EL (cell line): ENCODE measurements at regions not wholly inside any gene's neighbourhood (a gene's known extent, or its start where the extent isn't known, plus 50 kb on each side); places are given as distances from the start of the nearest gene placed in this dataset.

Experiments
- DNase-seq: peaks from one replicate; pipeline ENCODE4 v3.0.0-alpha.2; 2016

DNA sequence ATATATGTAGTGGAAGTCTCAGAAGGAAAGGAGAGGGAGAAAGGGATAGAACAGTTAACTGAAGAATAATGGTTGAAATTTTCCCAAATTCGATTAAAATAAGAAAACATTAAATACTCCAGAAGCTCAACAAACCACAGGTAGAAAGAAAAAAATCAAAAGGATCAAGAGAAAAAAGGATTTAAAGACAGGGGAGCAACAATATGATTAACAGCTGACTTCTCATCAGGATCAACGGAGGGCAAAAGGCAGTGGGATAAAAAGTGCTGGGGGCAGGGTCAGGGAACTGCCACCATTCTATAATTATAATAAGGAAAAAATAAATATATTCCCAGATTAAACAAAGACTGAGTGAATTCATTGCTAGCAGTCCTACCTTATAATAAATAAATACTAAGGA, 55.3 kb downstream of the CDKN2C start:
- no peak for DNase-seq

- DNase-seq: no peak
These were observed 62.9 kb downstream of the CDKN2C start for GRCh38 chr1:51032936-51033335.

DNA sequence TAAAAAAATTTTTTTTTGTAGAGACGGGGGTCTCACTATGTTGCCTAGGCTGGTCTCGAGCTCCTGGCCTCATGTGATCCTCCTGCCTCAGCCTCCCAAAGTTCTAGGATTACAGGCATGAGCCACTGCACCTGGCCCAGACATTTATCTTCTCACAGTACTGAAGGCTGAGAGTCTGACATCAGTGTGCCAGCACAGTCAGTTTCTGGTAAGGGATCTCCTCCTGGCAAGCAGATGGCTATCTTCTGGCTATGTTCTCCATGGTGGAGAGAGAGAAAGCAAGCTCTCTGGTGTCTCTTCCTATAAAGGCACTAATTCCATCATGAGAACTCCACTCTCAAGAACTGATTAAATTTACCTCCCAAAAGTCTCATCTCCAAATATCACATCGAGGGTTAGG, 57.8 kb upstream of the C1orf185 start:
- DNase-seq: no peak

DNA sequence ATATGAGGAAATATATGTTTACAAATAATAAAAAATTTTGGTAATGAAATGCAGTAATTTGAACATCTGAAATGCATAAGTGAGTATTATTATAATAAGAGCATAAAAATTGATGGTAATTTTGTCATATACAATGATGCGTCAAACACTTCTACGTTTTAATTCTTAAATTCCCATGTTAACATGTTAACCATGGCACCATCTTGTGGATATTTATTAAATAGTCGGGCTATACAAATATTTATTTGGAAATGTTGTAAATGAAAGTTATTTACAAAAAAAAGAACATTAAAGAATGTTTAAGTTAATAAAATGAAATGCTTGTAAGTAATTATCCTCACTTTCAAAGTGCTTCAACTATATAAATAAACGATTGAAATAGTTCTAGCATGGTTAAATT, 57.2 kb upstream of the C1orf185 start:
- DNase-seq: peak; percentile 6

DNA sequence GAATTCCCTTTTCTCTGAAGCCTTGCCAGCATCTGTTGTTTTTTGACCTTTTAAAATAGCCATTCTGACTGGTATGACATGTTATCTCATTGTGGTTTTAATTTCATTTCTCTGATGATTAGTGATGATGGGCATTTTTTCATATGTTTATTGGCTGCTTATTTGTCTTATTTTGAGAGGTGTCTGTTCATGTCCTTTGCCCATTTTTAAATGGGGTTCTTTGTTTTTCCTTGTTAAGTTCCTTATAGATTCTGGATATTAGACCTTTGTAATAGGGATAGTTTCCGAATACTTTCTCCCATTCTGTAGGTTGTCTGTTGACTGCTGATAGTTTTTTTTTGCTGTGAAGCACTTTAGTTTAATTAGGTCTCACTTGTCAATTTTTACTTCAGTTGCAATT, 54.0 kb upstream of the C1orf185 start:
- DNase-seq: no peak

- no peak for DNase-seq
These were observed 53.4 kb upstream of the C1orf185 start for GRCh38 chr1:51048670-51049069.
